NCI-H2196 (cell line): ENCODE measurements at regions not wholly inside any gene's neighbourhood (a gene's known extent, or its start where the extent isn't known, plus 50 kb on each side); places are given as distances from the start of the nearest gene placed in this dataset.

Source experiments
- DNase-seq: peaks from one replicate; lab custom pipeline; 2025; ENCODE audit not compliant: unreplicated experiment; lab: John Stamatoyannopoulos, UW

- no peak for DNase-seq
Measured at GRCh38 chr2:163459986-163460385, 275.8 kb downstream of the FIGN start.

GRCh38 chr2:163456953-163457743 lies 278.7 kb downstream of the FIGN start:
- DNase-seq = no peak

- DNase-seq = no peak
Measured at GRCh38 chr2:163455815-163456214, 280.0 kb downstream of the FIGN start.

DNA sequence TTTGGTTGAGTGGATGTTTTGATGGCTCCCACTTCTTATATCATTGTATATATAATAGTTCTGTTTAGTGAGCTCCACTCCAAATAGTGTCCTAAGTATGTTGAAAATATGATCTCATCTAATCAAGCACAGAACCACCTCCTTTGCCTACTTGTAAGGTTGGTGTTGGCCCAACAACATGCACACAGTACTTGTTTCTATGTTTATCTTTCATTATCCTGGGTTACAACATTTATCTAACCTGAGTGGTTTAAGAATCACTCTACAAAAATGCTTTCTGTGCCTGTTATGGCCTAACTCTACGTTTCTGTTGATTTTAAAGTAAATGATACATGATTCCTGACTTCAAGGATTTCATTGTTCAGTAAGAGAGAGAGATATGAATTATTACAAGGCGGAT lies 281.9 kb downstream of the FIGN start:
- no peak for DNase-seq

GRCh38 chr2:163441603-163442002 lies 294.2 kb downstream of the FIGN start:
- no peak for DNase-seq

DNA sequence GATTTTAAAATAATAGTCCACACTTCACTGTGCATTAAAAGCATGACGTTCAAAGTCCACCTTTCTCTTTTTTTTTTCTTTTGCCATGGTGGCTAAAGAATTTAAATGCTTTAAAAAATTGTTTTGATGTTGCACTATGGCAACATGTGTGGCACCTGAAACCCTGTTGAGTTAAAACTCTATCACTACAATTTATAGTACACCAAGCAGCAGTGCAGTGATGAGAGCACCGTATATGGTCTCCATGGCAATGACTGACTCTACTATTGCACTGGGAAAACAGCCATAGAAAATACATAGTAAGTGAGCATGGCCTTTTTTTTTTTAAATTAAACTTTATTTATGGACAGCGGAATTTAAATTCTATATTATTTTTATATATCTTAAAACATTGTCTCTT lies 298.8 kb downstream of the FIGN start:
- no peak for DNase-seq

DNA sequence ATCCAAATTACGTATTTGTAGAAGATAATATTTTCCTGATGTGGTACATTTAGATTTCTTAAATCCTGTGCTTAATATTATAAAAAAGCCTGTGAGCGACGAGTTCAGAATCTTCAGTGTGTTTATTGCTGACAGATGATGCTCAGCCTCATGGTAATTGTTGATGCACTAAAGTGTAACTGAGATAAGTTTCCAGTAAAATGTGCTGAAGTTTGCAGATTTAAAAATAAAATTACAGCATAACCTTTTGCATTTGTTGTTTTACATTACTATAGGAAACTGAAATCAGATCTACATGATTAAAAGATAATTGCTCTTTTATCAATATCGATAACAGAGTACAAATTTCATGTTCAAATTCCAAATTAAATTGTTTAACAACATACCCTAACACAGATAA lies 307.6 kb downstream of the FIGN start:
- DNase-seq = no peak

DNA sequence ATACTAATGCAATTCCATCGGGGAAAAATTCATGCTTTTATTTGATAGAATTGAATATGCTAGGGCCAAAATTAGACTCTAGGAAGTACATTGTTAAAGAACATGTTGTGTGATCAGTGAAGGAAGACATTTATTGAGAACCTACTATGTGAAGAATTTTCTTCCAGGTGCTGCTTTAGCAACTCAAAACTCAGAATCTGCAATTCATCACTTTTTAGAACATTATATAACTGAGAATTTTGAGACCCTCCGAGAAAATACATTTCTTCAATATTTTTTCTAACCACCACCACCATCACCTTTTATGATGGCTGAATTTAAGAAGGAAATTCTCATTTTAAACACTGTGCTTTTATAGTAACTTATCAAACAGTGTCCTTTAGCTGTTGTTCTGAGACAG lies 315.2 kb downstream of the FIGN start:
- DNase-seq = no peak

DNA sequence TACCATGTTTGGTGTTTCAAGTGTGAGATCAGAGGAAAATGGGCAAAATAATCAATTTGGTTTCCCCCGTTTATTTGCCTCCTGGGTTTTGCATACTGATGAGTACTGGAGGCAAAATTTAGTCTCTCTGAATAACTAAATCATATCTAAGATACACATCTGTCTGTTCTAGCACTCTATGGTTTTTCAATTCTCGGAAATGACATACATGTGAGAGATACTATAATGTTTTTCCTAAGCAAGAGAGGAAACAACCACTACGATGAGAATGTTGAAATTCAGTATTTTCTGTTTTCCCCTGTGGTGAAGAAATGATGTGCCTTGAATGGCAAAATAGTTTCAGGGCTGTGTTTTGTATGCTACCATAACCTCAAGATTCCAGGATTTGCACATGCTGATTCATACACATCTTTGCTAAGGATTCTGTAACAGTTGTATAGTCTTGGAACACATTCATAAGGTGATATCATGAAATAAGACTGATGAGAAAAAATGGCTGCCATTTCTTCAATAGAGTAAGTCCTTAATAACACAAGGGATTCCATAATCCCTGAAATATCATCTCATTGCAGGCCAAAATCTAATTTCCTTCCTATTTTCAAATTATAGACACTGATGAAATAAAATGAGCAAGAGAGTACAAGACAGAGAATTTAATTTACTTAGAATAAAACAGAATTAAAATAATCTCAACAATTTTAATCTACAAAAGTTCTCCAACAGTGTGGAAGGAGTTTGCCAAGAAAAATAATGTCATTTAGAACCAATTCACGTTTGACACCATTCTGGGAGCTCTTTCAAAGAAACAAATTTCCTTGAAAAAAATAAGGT lies 316.6 kb downstream of the FIGN start:
- DNase-seq = no peak

DNA sequence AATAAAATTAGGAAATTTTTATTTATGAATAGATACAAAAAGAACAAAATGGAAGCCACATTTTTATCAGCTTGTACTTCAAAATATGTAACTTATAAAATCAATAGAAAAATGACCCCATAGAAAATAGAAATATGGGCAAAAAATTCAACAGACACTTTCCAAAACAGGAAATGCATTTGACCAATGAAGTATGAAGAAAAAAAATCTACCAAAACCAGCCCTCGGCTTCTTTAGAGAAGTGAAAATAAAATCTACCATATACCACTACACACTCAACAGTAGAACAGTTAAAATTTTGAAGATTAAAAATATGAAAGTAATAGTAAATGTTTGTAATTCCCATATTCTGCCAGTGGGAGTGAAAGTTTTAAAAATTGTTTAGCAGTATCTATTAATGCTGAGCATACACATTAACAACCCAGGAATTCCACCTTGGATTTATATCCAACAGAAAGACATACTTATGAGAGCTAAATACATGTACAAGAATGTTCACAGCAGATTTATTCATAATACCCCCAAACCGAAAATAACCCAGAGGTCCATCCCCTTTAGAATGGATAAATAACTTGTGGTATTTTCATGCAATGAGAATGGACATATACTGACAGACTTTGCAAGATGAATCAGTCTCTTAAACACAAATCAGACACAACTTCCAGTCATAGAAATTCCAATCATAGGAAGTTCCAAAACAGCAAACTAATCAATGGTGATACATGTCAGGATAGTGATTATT lies 318.0 kb downstream of the FIGN start:
- DNase-seq = no peak

- no peak for DNase-seq
Measured at GRCh38 chr2:163414121-163414520, 321.7 kb downstream of the FIGN start.

GRCh38 chr2:163407296-163407695 lies 328.5 kb downstream of the FIGN start:
- DNase-seq = no peak

DNA sequence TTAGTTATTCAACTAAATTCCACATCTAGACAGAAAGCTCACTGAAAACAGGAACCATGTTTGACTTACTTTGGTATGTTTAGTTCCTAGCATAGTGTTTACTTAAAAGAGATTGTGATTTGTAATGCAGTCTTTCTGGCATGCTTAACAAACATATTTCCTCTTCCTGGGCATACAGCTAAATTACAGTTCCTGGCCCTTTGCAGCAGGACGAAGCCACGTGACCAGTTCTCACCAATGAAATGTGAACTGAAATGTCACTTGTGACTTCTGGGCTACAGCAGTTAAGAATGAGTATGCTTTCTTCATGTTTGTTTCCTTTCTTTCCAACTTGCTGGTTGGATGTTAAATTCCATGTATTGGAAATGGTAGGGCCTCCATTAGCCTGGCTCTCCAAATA lies 330.5 kb downstream of the FIGN start:
- no peak for DNase-seq

- no peak for DNase-seq
Measured at GRCh38 chr2:163401481-163401880, 334.3 kb downstream of the FIGN start.

GRCh38 chr2:163397451-163397850 lies 338.4 kb downstream of the FIGN start:
- DNase-seq = no peak

- no peak for DNase-seq
Measured at GRCh38 chr2:163395602-163396001, 340.2 kb downstream of the FIGN start.

- DNase-seq = no peak
Measured at GRCh38 chr2:163389838-163390237, 346.0 kb downstream of the FIGN start.

DNA sequence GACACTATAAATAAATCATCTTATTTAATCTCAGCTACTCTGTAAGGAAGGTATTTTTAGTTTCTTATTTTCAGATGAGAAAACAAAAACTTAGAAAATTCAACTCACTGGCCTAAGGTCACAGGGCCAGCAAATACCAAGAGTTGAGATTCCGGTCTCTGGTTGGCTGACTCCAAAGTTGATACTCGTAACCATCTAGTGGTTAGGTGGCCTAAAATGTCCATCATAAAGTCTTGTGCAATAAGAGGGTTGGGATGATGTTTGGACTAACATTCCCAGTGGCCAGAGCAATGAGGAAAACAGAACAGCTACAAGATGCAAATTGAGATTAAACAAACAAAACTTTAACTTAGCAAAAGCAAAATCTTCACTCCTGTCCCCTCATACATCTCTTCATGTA lies 360.3 kb downstream of the FIGN start:
- DNase-seq = no peak

GRCh38 chr2:163375070-163375469 lies 360.7 kb downstream of the FIGN start:
- no peak for DNase-seq

- no peak for DNase-seq
Measured at GRCh38 chr2:163374282-163374681, 361.5 kb downstream of the FIGN start.

DNA sequence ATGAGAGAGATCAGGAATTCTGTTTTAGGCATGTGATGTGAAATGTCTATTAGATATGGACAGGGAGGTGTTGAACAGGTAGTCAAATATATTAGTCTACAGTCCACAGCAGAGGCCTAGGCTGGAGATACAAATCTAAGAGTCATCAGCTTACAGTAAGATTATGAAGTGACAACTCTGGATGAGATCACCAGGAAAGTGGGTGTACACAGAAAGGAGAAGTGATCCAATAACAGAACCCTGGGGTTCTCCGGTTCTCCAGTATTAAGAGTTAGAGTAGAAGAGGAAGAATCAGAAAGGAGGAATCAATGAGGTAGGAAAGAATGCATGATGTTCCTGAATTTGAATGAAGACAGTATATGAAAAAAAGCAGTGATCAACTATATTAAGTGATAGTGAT lies 362.3 kb downstream of the FIGN start:
- DNase-seq = no peak
